Neuron (in vitro differentiated cells): ENCODE measurements at regions not wholly inside any gene's neighbourhood (a gene's known extent, or its start where the extent isn't known, plus 50 kb on each side); places are given as distances from the start of the nearest gene placed in this dataset.

Source experiments
- H2AFZ ChIP-seq: one replicate; pipeline ENCODE4 v1.6.1; 2013; ENCODE audit warnings: low read depth, mild to moderate bottlenecking, inconsistent platforms, low read length, moderate library complexity
- H3K27me3 ChIP-seq: one replicate; pipeline ENCODE4 v1.6.1; 2013; ENCODE audit warnings: low read length; ENCODE audit not compliant: insufficient read depth
- H3K36me3 ChIP-seq: one replicate; pipeline ENCODE4 v1.6.1; 2013; ENCODE audit warnings: low read length; ENCODE audit not compliant: insufficient read depth
- H3K4me1 ChIP-seq: one replicate; pipeline ENCODE4 v1.6.1; 2013; ENCODE audit warnings: low read length; ENCODE audit not compliant: insufficient read depth
- H3K4me3 ChIP-seq: 2 replicates; pipeline ENCODE4 v1.5.1; 2013; ENCODE audit warnings: mild to moderate bottlenecking, low read length, moderate library complexity
- H3K9me3 ChIP-seq: one replicate; pipeline ENCODE4 v1.6.1; 2013; ENCODE audit warnings: low read length

GRCh38 chr5:2524620-2525019 is 226.9 kb downstream of the IRX2 start:
- Histone ChIP-seq H3K4me1 (no peaks in the 10 kb centered on the region), H2AFZ (no peak overlapping the region), H3K4me3 (no peak overlapping the region), H3K9me3 (peaks cover 4% of the 10 kb centered on the region), H3K27me3 (no peaks in the 10 kb centered on the region), H3K36me3 (no peaks in the 10 kb centered on the region)

GRCh38 chr5:2523180-2523579 is 228.3 kb downstream of the IRX2 start:
- H3K9me3 ChIP-seq = peaks cover 2% of the 10 kb centered on the region
- no peaks in the 10 kb centered on the region for H3K36me3 ChIP-seq
- no peaks in the 10 kb centered on the region for H3K4me1 ChIP-seq

GRCh38 chr5:2522372-2522771 is 229.1 kb downstream of the IRX2 start:
- Histone ChIP-seq H3K36me3 (no peaks in the 10 kb centered on the region), H2AFZ (no peak overlapping the region), H3K27me3 (no peaks in the 10 kb centered on the region), H3K9me3 (no peaks in the 10 kb centered on the region), H3K4me1 (no peaks in the 10 kb centered on the region), H3K4me3 (no peak overlapping the region)

More at GRCh38 chr5:2523180-2523579, 228.3 kb downstream of the IRX2 start:
- Histone ChIP-seq H3K4me3 (no peak overlapping the region), H2AFZ (no peak overlapping the region), H3K27me3 (no peaks in the 10 kb centered on the region)

- no peaks in the 10 kb centered on the region for H3K9me3 ChIP-seq
- H2AFZ ChIP-seq = no peak overlapping the region
- H3K27me3 ChIP-seq = no peaks in the 10 kb centered on the region
- H3K4me3 ChIP-seq = no peak overlapping the region
- no peaks in the 10 kb centered on the region for H3K36me3 ChIP-seq
- peaks cover 9% of the 10 kb centered on the region for H3K4me1 ChIP-seq
These were observed 232.3 kb downstream of the IRX2 start for GRCh38 chr5:2519153-2519552.

- Histone ChIP-seq H3K36me3 (no peaks in the 10 kb centered on the region), H2AFZ (no peak overlapping the region), H3K4me3 (no peak overlapping the region), H3K4me1 (peaks cover 22% of the 10 kb centered on the region), H3K27me3 (no peaks in the 10 kb centered on the region), H3K9me3 (no peaks in the 10 kb centered on the region)
These were observed 234.0 kb downstream of the IRX2 start for GRCh38 chr5:2517451-2517850.

- Histone ChIP-seq H3K36me3 (no peaks in the 10 kb centered on the region), H2AFZ (no peak overlapping the region), H3K9me3 (no peaks in the 10 kb centered on the region), H3K4me1 (peaks cover 22% of the 10 kb centered on the region), H3K4me3 (no peak overlapping the region), H3K27me3 (no peaks in the 10 kb centered on the region)
These were observed 236.2 kb downstream of the IRX2 start for GRCh38 chr5:2515180-2515764.

GRCh38 chr5:2514484-2514883 is 237.0 kb downstream of the IRX2 start:
- Histone ChIP-seq H3K27me3 (no peaks in the 10 kb centered on the region), H3K4me1 (peaks cover 22% of the 10 kb centered on the region), H2AFZ (no peak overlapping the region), H3K36me3 (no peaks in the 10 kb centered on the region), H3K4me3 (no peak overlapping the region), H3K9me3 (no peaks in the 10 kb centered on the region)

- H3K9me3 ChIP-seq = no peaks in the 10 kb centered on the region
- no peaks in the 10 kb centered on the region for H3K36me3 ChIP-seq
- no peaks in the 10 kb centered on the region for H3K27me3 ChIP-seq
- peaks cover 22% of the 10 kb centered on the region for H3K4me1 ChIP-seq
- no peak overlapping the region for H2AFZ ChIP-seq
- H3K4me3 ChIP-seq = no peak overlapping the region
These were observed 239.8 kb downstream of the IRX2 start for GRCh38 chr5:2511706-2512105.

GRCh38 chr5:2511126-2511525 is 240.4 kb downstream of the IRX2 start:
- no peaks in the 10 kb centered on the region for H3K36me3 ChIP-seq
- no peak overlapping the region for H3K4me3 ChIP-seq
- H2AFZ ChIP-seq = no peak overlapping the region
- peaks cover 24% of the 10 kb centered on the region for H3K4me1 ChIP-seq
- no peaks in the 10 kb centered on the region for H3K9me3 ChIP-seq
- H3K27me3 ChIP-seq = no peaks in the 10 kb centered on the region

GRCh38 chr5:2509527-2509926 is 241.9 kb downstream of the IRX2 start:
- H3K27me3 ChIP-seq = no peaks in the 10 kb centered on the region
- H2AFZ ChIP-seq = no peak overlapping the region
- peaks cover 26% of the 10 kb centered on the region for H3K4me1 ChIP-seq
- H3K9me3 ChIP-seq = no peaks in the 10 kb centered on the region
- no peak overlapping the region for H3K4me3 ChIP-seq
- H3K36me3 ChIP-seq = no peaks in the 10 kb centered on the region

GRCh38 chr5:2508514-2508913 is 243.0 kb downstream of the IRX2 start:
- H3K27me3 ChIP-seq = no peaks in the 10 kb centered on the region
- H3K36me3 ChIP-seq = no peaks in the 10 kb centered on the region
- peaks cover 7% of the 10 kb centered on the region for H3K9me3 ChIP-seq
- H2AFZ ChIP-seq = no peak overlapping the region
- no peak overlapping the region for H3K4me3 ChIP-seq
- H3K4me1 ChIP-seq = peaks cover 19% of the 10 kb centered on the region

- no peak overlapping the region for H2AFZ ChIP-seq
- no peaks in the 10 kb centered on the region for H3K36me3 ChIP-seq
- peaks cover 10% of the 10 kb centered on the region for H3K4me1 ChIP-seq
- H3K9me3 ChIP-seq = peaks cover 9% of the 10 kb centered on the region
- no peaks in the 10 kb centered on the region for H3K27me3 ChIP-seq
- H3K4me3 ChIP-seq = no peak overlapping the region
These were observed 243.9 kb downstream of the IRX2 start for GRCh38 chr5:2507611-2508010.

- peaks cover 9% of the 10 kb centered on the region for H3K9me3 ChIP-seq
- no peak overlapping the region for H2AFZ ChIP-seq
- H3K27me3 ChIP-seq = no peaks in the 10 kb centered on the region
- H3K4me1 ChIP-seq = peaks cover 9% of the 10 kb centered on the region
- no peak overlapping the region for H3K4me3 ChIP-seq
- H3K36me3 ChIP-seq = no peaks in the 10 kb centered on the region
These were observed 244.9 kb downstream of the IRX2 start for GRCh38 chr5:2506603-2507002.

GRCh38 chr5:2505217-2505616 is 246.3 kb downstream of the IRX2 start:
- no peak overlapping the region for H3K4me3 ChIP-seq
- no peak overlapping the region for H2AFZ ChIP-seq
- no peaks in the 10 kb centered on the region for H3K27me3 ChIP-seq

More at GRCh38 chr5:2505217-2505616, 246.3 kb downstream of the IRX2 start:
- peaks cover 9% of the 10 kb centered on the region for H3K9me3 ChIP-seq
- H3K36me3 ChIP-seq = no peaks in the 10 kb centered on the region
- peaks cover 9% of the 10 kb centered on the region for H3K4me1 ChIP-seq
